ENCODE measurements at regions not wholly inside any gene's neighbourhood (a gene's known extent, or its start where the extent isn't known, plus 50 kb on each side); places are given as distances from the start of the nearest gene placed in this dataset.

- TF ChIP-seq, protein P1, sequence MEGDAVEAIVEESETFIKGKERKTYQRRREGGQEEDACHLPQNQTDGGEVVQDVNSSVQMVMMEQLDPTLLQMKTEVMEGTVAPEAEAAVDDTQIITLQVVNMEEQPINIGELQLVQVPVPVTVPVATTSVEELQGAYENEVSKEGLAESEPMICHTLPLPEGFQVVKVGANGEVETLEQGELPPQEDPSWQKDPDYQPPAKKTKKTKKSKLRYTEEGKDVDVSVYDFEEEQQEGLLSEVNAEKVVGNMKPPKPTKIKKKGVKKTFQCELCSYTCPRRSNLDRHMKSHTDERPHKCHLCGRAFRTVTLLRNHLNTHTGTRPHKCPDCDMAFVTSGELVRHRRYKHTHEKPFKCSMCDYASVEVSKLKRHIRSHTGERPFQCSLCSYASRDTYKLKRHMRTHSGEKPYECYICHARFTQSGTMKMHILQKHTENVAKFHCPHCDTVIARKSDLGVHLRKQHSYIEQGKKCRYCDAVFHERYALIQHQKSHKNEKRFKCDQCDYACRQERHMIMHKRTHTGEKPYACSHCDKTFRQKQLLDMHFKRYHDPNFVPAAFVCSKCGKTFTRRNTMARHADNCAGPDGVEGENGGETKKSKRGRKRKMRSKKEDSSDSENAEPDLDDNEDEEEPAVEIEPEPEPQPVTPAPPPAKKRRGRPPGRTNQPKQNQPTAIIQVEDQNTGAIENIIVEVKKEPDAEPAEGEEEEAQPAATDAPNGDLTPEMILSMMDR (conservative IDR thresholded peaks at IDR 0.05 in 1 of 2, IDR thresholded peaks at IDR 0.05 in 1 of 2; ENCODE audit: low read depth in 1 of 2, low read length in 2 of 2) = no peak
- TF ChIP-seq EZH2 (IDR thresholded peaks at IDR 0.05; ENCODE audit: low read length, missing control alignments) = no peak
These were observed 130.5 kb upstream of the HABP2 start for GRCh38 chr10:113422371-113422770.

All from fibroblast of lung (primary cell).